Uterus (tissue), 3 donors: ENCODE measurements at regions not wholly inside any gene's neighbourhood (a gene's known extent, or its start where the extent isn't known, plus 50 kb on each side); places are given as distances from the start of the nearest gene placed in this dataset.
A peak's percentile ranks its signal among the peaks of the same experiment; 100 is the strongest.

ENCODE experiments used
- DNase-seq, 2 donors: peaks; one replicate each; pipeline ENCODE4 v3.0.0-alpha.2; 2019 to 2020
- H3K27ac ChIP-seq, 2 donors: fragments of 200-600 bp; sonication (generic); 1 replicate in 1 of 2; 2 replicates in 1 of 2; pipeline ENCODE4 v1.5.1; 2016 to 2018
- H3K27me3 ChIP-seq, 2 donors: fragments of 200-600 bp; sonication (generic); one replicate each; pipeline ENCODE4 v1.5.1; 2018 to 2019; ENCODE audit warnings: control low read depth in 1 of 2
- H3K36me3 ChIP-seq, 2 donors: fragments of 200-600 bp; sonication (generic); one replicate each; pipeline ENCODE4 v1.5.1; 2019; ENCODE audit warnings: control low read depth in 1 of 2
- H3K4me1 ChIP-seq, 2 donors: fragments of 200-600 bp; sonication (generic); one replicate each; pipeline ENCODE4 v1.5.1; 2018 to 2019; ENCODE audit warnings: control low read depth in 1 of 2
- H3K4me3 ChIP-seq, 2 donors: fragments of 200-600 bp; sonication (generic); 1 replicate in 1 of 2; 2 replicates in 1 of 2; pipeline ENCODE4 v1.5.1; 2018 to 2019; ENCODE audit warnings: mild to moderate bottlenecking in 1 of 2
- H3K9me3 ChIP-seq, 2 donors: fragments of 200-600 bp; sonication (generic); one replicate each; pipeline ENCODE4 v1.5.1; 2019; ENCODE audit warnings: control low read depth in 1 of 2
- CTCF ChIP-seq, 4 experiments: fragments of 200-600 bp in 2 of 4; fragments of 450-650 bp in 2 of 4; sonication (generic) in 2 of 4; IDR thresholded peaks; one replicate each; pipeline ENCODE4 v1.5.1; 2016 to 2019; ENCODE audit warnings: antibody characterized with exemption in 4 of 4, mild to moderate bottlenecking in 2 of 4, moderate library complexity in 1 of 4
- POLR2A ChIP-seq, 2 donors: fragments of 450-650 bp; IDR thresholded peaks; one replicate each; pipeline ENCODE4 v1.6.1; 2016; ENCODE audit warnings: antibody characterized with exemption in 2 of 2, mild to moderate bottlenecking in 1 of 2, moderate library complexity in 1 of 2
- intact Hi-C: fragments of 100-400 bp; cut with DNase I; formaldehyde crosslinking; loops from one replicate; pipeline ENCODE4 v1.15.1; 2023; ENCODE audit warnings: low total_unique reads
- donor health status: DM: yes; HTN: yes; CAD: no.

DNA sequence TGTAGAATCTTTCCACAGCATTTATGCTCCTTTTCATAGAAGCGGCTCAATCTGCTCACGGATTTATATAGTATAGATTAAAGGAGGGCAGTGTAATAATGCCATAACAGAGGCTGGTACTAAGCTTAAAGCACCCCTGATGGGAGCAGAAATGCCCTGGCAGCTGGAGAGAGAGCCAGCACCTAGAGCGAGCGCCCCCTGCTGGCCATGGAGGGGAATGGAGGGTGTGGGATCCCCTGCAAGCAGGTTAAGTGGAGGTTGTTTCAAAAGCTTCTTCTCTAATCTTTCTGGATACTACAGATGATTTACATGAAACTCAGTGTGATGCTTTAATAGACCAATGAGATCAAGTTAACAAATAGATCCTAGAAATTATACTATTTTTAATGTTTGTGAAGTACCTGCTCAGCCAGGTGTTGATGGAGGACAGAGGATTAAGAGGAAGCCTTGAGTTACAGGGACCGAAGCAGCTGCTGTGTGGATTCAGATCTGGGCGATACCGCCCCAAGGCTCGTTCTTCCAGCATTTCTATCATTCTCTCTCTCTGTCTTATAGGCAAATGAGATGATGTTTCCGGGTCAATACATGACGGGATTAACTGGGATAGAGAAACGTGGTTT lies 1519.3 kb upstream of the TMEM132C start:
- Histone ChIP-seq H3K4me1 (no peaks in the 10 kb centered on the region), H3K36me3 (no peaks in the 10 kb centered on the region), H3K4me3 (no peak overlapping the region), H3K27ac (no peak overlapping the region), H3K27me3 (no peaks in the 10 kb centered on the region), H3K9me3 (no peaks in the 10 kb centered on the region)
- TF ChIP-seq POLR2A (IDR thresholded peaks at IDR 0.05) (no peak), CTCF (IDR thresholded peaks at IDR 0.05) (peak; percentile 20 to 53 (median 42))
- intact Hi-C loops: no loop called here
- no peak for DNase-seq

DNA sequence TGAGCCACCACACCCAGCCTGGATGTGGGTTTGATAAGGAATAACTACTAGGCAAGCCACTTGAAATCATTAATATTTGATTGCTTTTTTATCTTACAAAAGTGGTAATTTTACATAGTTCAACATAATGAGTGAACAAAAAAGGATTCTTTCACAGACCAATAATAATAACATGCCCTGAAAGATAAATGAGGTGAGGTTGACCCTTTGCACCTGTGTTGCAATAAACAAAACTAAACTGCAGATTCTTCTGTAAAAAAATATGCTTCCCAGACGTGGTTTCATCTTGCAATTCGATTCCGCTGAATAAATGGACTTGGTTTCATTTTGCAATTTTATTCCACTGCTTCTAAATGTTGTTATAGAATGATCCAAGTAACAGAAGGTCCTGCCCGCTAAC lies 1514.9 kb upstream of the TMEM132C start:
- Histone ChIP-seq H3K4me1 (no peaks in the 10 kb centered on the region), H3K9me3 (no peaks in the 10 kb centered on the region), H3K36me3 (no peaks in the 10 kb centered on the region), H3K4me3 (no peak overlapping the region), H3K27ac (no peak overlapping the region), H3K27me3 (no peaks in the 10 kb centered on the region)
- no peak for DNase-seq
- TF ChIP-seq CTCF (IDR thresholded peaks at IDR 0.05) (no peak), POLR2A (IDR thresholded peaks at IDR 0.05) (no peak)
- intact Hi-C loops: no loop called here

DNA sequence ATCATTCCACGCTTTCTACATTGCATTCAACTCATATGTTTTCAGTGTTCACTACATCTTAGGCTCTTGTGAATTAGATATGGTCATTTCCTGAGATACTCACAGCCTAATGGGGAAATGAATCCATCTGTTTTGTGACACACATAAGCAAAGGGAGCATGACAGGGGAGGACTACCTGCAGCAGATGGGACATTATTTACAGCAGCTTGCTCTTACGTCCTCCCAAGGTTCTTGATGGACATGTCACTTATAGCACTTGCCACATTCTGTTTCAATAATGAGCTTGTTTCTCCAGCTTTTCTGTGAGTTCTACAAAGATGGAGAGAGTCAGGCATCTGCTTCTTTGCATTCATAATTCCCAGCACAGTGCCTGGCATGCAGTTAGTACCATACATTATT lies 1509.6 kb upstream of the TMEM132C start:
- DNase-seq: no peak
- intact Hi-C loops: no loop called here
- Histone ChIP-seq H3K9me3 (no peaks in the 10 kb centered on the region), H3K4me1 (no peaks in the 10 kb centered on the region), H3K27me3 (no peaks in the 10 kb centered on the region), H3K27ac (no peak overlapping the region), H3K4me3 (no peak overlapping the region), H3K36me3 (no peaks in the 10 kb centered on the region)
- no peak for TF ChIP-seq CTCF (IDR thresholded peaks at IDR 0.05)
- no peak for TF ChIP-seq POLR2A (IDR thresholded peaks at IDR 0.05)

GRCh38 chr12:126760092-126760491 lies 1506.9 kb upstream of the TMEM132C start:
- intact Hi-C loops: no loop called here

DNA sequence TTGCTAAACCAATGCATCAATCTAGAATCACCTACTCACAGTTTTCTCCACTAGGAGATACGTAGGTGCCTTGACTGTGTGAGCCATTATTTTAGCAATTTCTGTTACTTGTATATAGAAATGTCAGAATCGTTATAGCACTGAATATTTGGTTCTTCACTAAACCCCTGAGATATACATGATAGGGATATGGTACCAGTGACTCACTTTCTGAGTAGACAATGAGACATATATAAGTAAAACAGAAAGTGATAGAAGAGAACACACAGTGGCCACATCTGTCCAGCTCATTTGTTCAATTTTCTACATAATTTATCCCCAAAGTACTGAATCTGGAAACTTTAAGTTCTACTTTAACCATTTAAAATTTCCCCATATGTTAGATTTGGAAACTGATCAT lies 1505.5 kb upstream of the TMEM132C start:
- intact Hi-C loops: no loop called here
- Histone ChIP-seq H3K27me3 (no peaks in the 10 kb centered on the region), H3K27ac (no peak overlapping the region), H3K9me3 (no peaks in the 10 kb centered on the region), H3K36me3 (no peaks in the 10 kb centered on the region), H3K4me1 (no peaks in the 10 kb centered on the region), H3K4me3 (no peak overlapping the region)
- TF ChIP-seq CTCF (IDR thresholded peaks at IDR 0.05) (no peak), POLR2A (IDR thresholded peaks at IDR 0.05) (no peak)
- no peak for DNase-seq

More at GRCh38 chr12:126760092-126760491, 1506.9 kb upstream of the TMEM132C start:
- no peaks in the 10 kb centered on the region for H3K36me3 ChIP-seq
- H3K4me3 ChIP-seq: no peak overlapping the region
- no peak for TF ChIP-seq POLR2A (IDR thresholded peaks at IDR 0.05)
- TF ChIP-seq CTCF (IDR thresholded peaks at IDR 0.05): no peak
- H3K9me3 ChIP-seq: no peaks in the 10 kb centered on the region
- DNase-seq: no peak
- H3K27ac ChIP-seq: no peak overlapping the region
- H3K4me1 ChIP-seq: no peaks in the 10 kb centered on the region
- no peaks in the 10 kb centered on the region for H3K27me3 ChIP-seq
